OCI-LY1 (cell line): ENCODE measurements at regions not wholly inside any gene's neighbourhood (a gene's known extent, or its start where the extent isn't known, plus 50 kb on each side); places are given as distances from the start of the nearest gene placed in this dataset.

ENCODE experiments used
- EZH2 ChIP-seq: fragments of 200-600 bp; sonication (generic), shearing (Covaris generic); IDR thresholded peaks from 2 replicates; pipeline ENCODE4 v1.8.0; 2017; ENCODE audit warnings: borderline replicate concordance, mixed run types, mild to moderate bottlenecking, antibody characterized with exemption, low read length, moderate library complexity, mixed read lengths
- TF ChIP-seq, protein P1 (sequence below): fragments of 200-600 bp; sonication (generic), shearing (Covaris generic); IDR thresholded peaks from 2 replicates; pipeline ENCODE4 v1.5.1; 2017; ENCODE audit warnings: mild to moderate bottlenecking, antibody characterized with exemption, low read length, moderate library complexity, mixed read lengths

- TF ChIP-seq, protein P1, sequence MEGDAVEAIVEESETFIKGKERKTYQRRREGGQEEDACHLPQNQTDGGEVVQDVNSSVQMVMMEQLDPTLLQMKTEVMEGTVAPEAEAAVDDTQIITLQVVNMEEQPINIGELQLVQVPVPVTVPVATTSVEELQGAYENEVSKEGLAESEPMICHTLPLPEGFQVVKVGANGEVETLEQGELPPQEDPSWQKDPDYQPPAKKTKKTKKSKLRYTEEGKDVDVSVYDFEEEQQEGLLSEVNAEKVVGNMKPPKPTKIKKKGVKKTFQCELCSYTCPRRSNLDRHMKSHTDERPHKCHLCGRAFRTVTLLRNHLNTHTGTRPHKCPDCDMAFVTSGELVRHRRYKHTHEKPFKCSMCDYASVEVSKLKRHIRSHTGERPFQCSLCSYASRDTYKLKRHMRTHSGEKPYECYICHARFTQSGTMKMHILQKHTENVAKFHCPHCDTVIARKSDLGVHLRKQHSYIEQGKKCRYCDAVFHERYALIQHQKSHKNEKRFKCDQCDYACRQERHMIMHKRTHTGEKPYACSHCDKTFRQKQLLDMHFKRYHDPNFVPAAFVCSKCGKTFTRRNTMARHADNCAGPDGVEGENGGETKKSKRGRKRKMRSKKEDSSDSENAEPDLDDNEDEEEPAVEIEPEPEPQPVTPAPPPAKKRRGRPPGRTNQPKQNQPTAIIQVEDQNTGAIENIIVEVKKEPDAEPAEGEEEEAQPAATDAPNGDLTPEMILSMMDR, result no peak
- no peak for TF ChIP-seq EZH2
These were observed 71.5 kb upstream of the ERG start for GRCh38 chr21:38569733-38570132.
